Neural progenitor cell (in vitro differentiated cells): ENCODE measurements at regions not wholly inside any gene's neighbourhood (a gene's known extent, or its start where the extent isn't known, plus 50 kb on each side); places are given as distances from the start of the nearest gene placed in this dataset.
"Not testable (repeated sequence)": the region's sequence is repeated elsewhere in the genome, so short reads cannot be mapped to it uniquely, and the experiment has no call there.

ENCODE experiments used
- DNase-seq: peaks from one replicate; pipeline ENCODE4 v3.0.0-alpha.2; 2016; ENCODE audit warnings: low spot score
- H2AFZ ChIP-seq: fragments of 200-600 bp; sonication (generic); replicated peaks from 2 replicates; pipeline ENCODE4 v1.6.1; 2016; ENCODE audit warnings: antibody characterized with exemption
- H3F3A ChIP-seq: fragments of 200-600 bp; sonication (generic); 2 replicates; pipeline ENCODE4 v1.6.1; 2016; ENCODE audit warnings: antibody characterized with exemption, low read depth
- H3K27ac ChIP-seq: fragments of 200-600 bp; sonication (generic); 2 replicates; pipeline ENCODE4 v1.5.1; 2016; ENCODE audit warnings: mild to moderate bottlenecking
- H3K27me3 ChIP-seq: fragments of 200-600 bp; sonication (generic); 2 replicates; pipeline ENCODE4 v1.6.1; 2016; ENCODE audit warnings: mild to moderate bottlenecking, moderate library complexity
- H3K36me3 ChIP-seq: fragments of 200-600 bp; sonication (generic); 2 replicates; pipeline ENCODE4 v1.5.1; 2016
- H3K4me1 ChIP-seq: fragments of 200-600 bp; sonication (generic); 2 replicates; pipeline ENCODE4 v1.6.1; 2016; ENCODE audit warnings: mixed run types
- H3K4me2 ChIP-seq: fragments of 200-600 bp; sonication (generic); 2 replicates; pipeline ENCODE4 v1.6.1; 2016
- H3K4me3 ChIP-seq: fragments of 200-600 bp; sonication (generic); 2 replicates; pipeline ENCODE4 v1.5.1; 2016
- H3K79me2 ChIP-seq: fragments of 200-600 bp; sonication (generic); 2 replicates; pipeline ENCODE4 v1.6.1; 2016; ENCODE audit warnings: low read depth
- H3K9ac ChIP-seq: fragments of 200-600 bp; sonication (generic); 2 replicates; pipeline ENCODE4 v1.6.1; 2016
- H3K9me3 ChIP-seq: fragments of 200-600 bp; sonication (generic); 2 replicates; pipeline ENCODE4 v1.5.1; 2016; ENCODE audit warnings: low read depth
- H4K20me1 ChIP-seq: fragments of 200-600 bp; sonication (generic); 2 replicates; pipeline ENCODE4 v1.6.1; 2016; ENCODE audit warnings: low read depth
- H3K27ac Mint-ChIP-seq: 3 replicates; pipeline ENCODE4 v1.8.0; 2021; ENCODE audit warnings: mixed read lengths
- H3K27me3 Mint-ChIP-seq: 2 replicates; pipeline ENCODE4 v1.8.0; 2022; ENCODE audit warnings: low read depth, mild to moderate bottlenecking, inconsistent platforms, moderate library complexity, mixed read lengths; ENCODE audit not compliant: insufficient read depth
- H3K36me3 Mint-ChIP-seq: 3 replicates; pipeline ENCODE4 v1.8.0; 2021; ENCODE audit warnings: mixed read lengths
- H3K4me1 Mint-ChIP-seq: 3 replicates; pipeline ENCODE4 v1.8.0; 2021; ENCODE audit warnings: mixed read lengths
- H3K4me3 Mint-ChIP-seq: 3 replicates; pipeline ENCODE4 v1.8.0; 2021; ENCODE audit warnings: mild to moderate bottlenecking, moderate library complexity, mixed read lengths
- H3K9me3 Mint-ChIP-seq: 3 replicates; pipeline ENCODE4 v1.8.0; 2020; ENCODE audit warnings: mixed read lengths

GRCh38 chr5:34096033-34096432 is 53.0 kb upstream of the C1QTNF3 start:
- H3K27ac Mint-ChIP-seq, H4K20me1 ChIP-seq, DNase-seq, H3K79me2 ChIP-seq, H3K27ac ChIP-seq, H2AFZ ChIP-seq, H3K9me3 Mint-ChIP-seq, H3K4me1 ChIP-seq, H3K9ac ChIP-seq, H3F3A ChIP-seq, H3K4me2 ChIP-seq, H3K27me3 Mint-ChIP-seq, H3K4me1 Mint-ChIP-seq, H3K27me3 ChIP-seq, H3K9me3 ChIP-seq, H3K4me3 ChIP-seq, H3K36me3 ChIP-seq, H3K36me3 Mint-ChIP-seq, H3K4me3 Mint-ChIP-seq: not testable (repeated sequence)

GRCh38 chr5:34099891-34100290 is 56.9 kb upstream of the C1QTNF3 start:
- H2AFZ ChIP-seq, H3K27me3 Mint-ChIP-seq, H3K9ac ChIP-seq, H3K27ac Mint-ChIP-seq, H4K20me1 ChIP-seq, H3K4me1 Mint-ChIP-seq, H3K4me1 ChIP-seq, H3F3A ChIP-seq, DNase-seq, H3K4me3 Mint-ChIP-seq, H3K4me3 ChIP-seq, H3K79me2 ChIP-seq, H3K36me3 ChIP-seq, H3K27me3 ChIP-seq, H3K9me3 Mint-ChIP-seq, H3K9me3 ChIP-seq, H3K36me3 Mint-ChIP-seq, H3K4me2 ChIP-seq, H3K27ac ChIP-seq: not testable (repeated sequence)

- H2AFZ ChIP-seq, DNase-seq, H3K36me3 Mint-ChIP-seq, H3K4me3 Mint-ChIP-seq, H3K4me2 ChIP-seq, H3F3A ChIP-seq, H3K27me3 Mint-ChIP-seq, H3K4me1 Mint-ChIP-seq, H4K20me1 ChIP-seq, H3K27me3 ChIP-seq, H3K27ac Mint-ChIP-seq, H3K9me3 Mint-ChIP-seq, H3K4me3 ChIP-seq, H3K27ac ChIP-seq, H3K9ac ChIP-seq, H3K36me3 ChIP-seq, H3K79me2 ChIP-seq, H3K4me1 ChIP-seq, H3K9me3 ChIP-seq: not testable (repeated sequence)
Observed at GRCh38 chr5:34101567-34101966, 58.6 kb upstream of the C1QTNF3 start.

DNA sequence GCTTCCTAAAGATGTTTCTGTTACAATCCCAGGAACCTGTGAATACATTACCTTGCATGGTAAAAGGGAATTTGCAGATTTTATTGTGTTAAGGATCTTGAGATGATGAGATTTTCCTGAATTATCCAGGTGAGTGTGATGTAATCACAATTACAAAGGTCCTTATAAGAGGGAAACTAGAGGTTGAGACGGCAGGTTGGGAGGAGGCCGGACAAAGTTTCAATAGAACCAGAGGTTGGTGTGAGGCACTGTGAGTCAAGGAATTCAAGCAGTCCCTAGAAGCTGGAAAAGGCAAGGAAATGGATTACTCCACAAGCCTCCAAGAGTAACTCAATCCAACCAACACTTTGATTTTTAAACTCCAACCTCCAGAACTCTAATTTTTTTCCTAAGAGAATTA is 65.9 kb upstream of the C1QTNF3 start:
- H3K36me3 Mint-ChIP-seq, H3K27ac Mint-ChIP-seq, H3K27ac ChIP-seq, H4K20me1 ChIP-seq, H3K9me3 Mint-ChIP-seq, H3K4me1 Mint-ChIP-seq, H3K4me3 ChIP-seq, H3K4me2 ChIP-seq, H3F3A ChIP-seq, H3K9ac ChIP-seq, H2AFZ ChIP-seq, H3K27me3 Mint-ChIP-seq, H3K27me3 ChIP-seq, H3K4me3 Mint-ChIP-seq, H3K79me2 ChIP-seq, H3K9me3 ChIP-seq, DNase-seq, H3K4me1 ChIP-seq, H3K36me3 ChIP-seq: not testable (repeated sequence)

GRCh38 chr5:34124280-34124679 is 81.3 kb upstream of the C1QTNF3 start:
- not testable (repeated sequence) for H3K27me3 Mint-ChIP-seq, H3K4me1 Mint-ChIP-seq, H4K20me1 ChIP-seq, H3K4me1 ChIP-seq, H3K36me3 Mint-ChIP-seq, H3K27ac Mint-ChIP-seq, H3K36me3 ChIP-seq, DNase-seq, H3K4me2 ChIP-seq, H3K27me3 ChIP-seq, H3F3A ChIP-seq, H3K9me3 ChIP-seq, H3K27ac ChIP-seq, H3K9ac ChIP-seq, H3K4me3 ChIP-seq, H3K79me2 ChIP-seq, H3K9me3 Mint-ChIP-seq, H2AFZ ChIP-seq, H3K4me3 Mint-ChIP-seq

DNA sequence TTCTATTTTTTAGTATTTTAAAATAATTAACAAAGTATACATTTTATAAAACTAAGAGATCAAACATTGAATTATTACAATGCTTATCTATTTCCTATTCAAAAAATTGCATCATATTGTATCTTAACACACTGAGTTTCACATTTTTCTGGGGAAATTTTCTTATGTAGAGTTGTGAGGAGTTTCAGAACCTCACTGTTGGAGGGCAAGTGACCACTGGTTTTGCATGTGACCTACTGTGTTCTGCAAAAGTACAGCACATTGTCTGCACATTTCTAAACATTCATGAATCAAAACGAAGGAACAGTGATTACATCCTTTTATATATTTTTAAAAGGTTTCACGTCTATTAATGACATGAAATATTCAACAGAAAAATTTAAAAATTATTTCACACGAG is 82.3 kb upstream of the C1QTNF3 start:
- H3K36me3 ChIP-seq, H3K9me3 Mint-ChIP-seq, H2AFZ ChIP-seq, H3K27ac Mint-ChIP-seq, H3F3A ChIP-seq, H3K27me3 Mint-ChIP-seq, H3K4me1 Mint-ChIP-seq, H3K4me3 Mint-ChIP-seq, H3K27me3 ChIP-seq, H3K79me2 ChIP-seq, H4K20me1 ChIP-seq, H3K9me3 ChIP-seq, H3K4me1 ChIP-seq, H3K4me2 ChIP-seq, H3K9ac ChIP-seq, H3K27ac ChIP-seq, DNase-seq, H3K36me3 Mint-ChIP-seq, H3K4me3 ChIP-seq: not testable (repeated sequence)

GRCh38 chr5:34126741-34127140 is 83.7 kb upstream of the C1QTNF3 start:
- not testable (repeated sequence) for H3K4me3 Mint-ChIP-seq, H3K79me2 ChIP-seq, H3K4me3 ChIP-seq, H3K27ac ChIP-seq, H3F3A ChIP-seq, H3K36me3 Mint-ChIP-seq, H3K27me3 Mint-ChIP-seq, H3K4me1 Mint-ChIP-seq, H3K9ac ChIP-seq, H3K27ac Mint-ChIP-seq, H3K9me3 Mint-ChIP-seq, H4K20me1 ChIP-seq, DNase-seq, H3K36me3 ChIP-seq, H2AFZ ChIP-seq, H3K4me2 ChIP-seq, H3K4me1 ChIP-seq, H3K27me3 ChIP-seq, H3K9me3 ChIP-seq

- H3F3A ChIP-seq, H3K27ac Mint-ChIP-seq, H3K9me3 Mint-ChIP-seq, H3K4me3 Mint-ChIP-seq, H3K9me3 ChIP-seq, DNase-seq, H3K4me2 ChIP-seq, H3K4me1 ChIP-seq, H3K27me3 ChIP-seq, H3K27ac ChIP-seq, H4K20me1 ChIP-seq, H3K9ac ChIP-seq, H3K4me1 Mint-ChIP-seq, H3K36me3 Mint-ChIP-seq, H3K36me3 ChIP-seq, H2AFZ ChIP-seq, H3K4me3 ChIP-seq, H3K79me2 ChIP-seq, H3K27me3 Mint-ChIP-seq: not testable (repeated sequence)
Observed at GRCh38 chr5:34127818-34128217, 84.8 kb upstream of the C1QTNF3 start.

GRCh38 chr5:34128890-34129289 is 85.9 kb upstream of the C1QTNF3 start:
- H3K4me1 Mint-ChIP-seq, H3K27ac ChIP-seq, H3K4me3 Mint-ChIP-seq, H3K79me2 ChIP-seq, H3K36me3 ChIP-seq, DNase-seq, H3K27me3 Mint-ChIP-seq, H3K4me2 ChIP-seq, H3K36me3 Mint-ChIP-seq, H3K27ac Mint-ChIP-seq, H3K27me3 ChIP-seq, H3K9me3 ChIP-seq, H3K9ac ChIP-seq, H2AFZ ChIP-seq, H3K4me1 ChIP-seq, H3K9me3 Mint-ChIP-seq, H3K4me3 ChIP-seq, H4K20me1 ChIP-seq, H3F3A ChIP-seq: not testable (repeated sequence)
